ENCODE measurements at regions not wholly inside any gene's neighbourhood (a gene's known extent, or its start where the extent isn't known, plus 50 kb on each side); places are given as distances from the start of the nearest gene placed in this dataset.
A peak's percentile ranks its signal among the peaks of the same experiment; 100 is the strongest.

GRCh38 chr12:87661786-87662377, 367.3 kb downstream of the C12orf50 start:
- DNase-seq (ENCODE audit: low spot score) = no peak
- H3K36me3 Mint-ChIP-seq (ENCODE audit: low read depth) = no peaks in the 10 kb centered on the region
- no peaks in the 10 kb centered on the region for H3K9me3 Mint-ChIP-seq
- peak overlapping the region; percentile 40 for H3K4me3 Mint-ChIP-seq
- H3K27ac Mint-ChIP-seq = no peak overlapping the region
- H3K27me3 Mint-ChIP-seq (ENCODE audit: low read depth) = no peaks in the 10 kb centered on the region
- no peaks in the 10 kb centered on the region for H3K4me1 Mint-ChIP-seq (ENCODE audit: low read depth)

GRCh38 chr12:87660987-87661774, 368.0 kb downstream of the C12orf50 start:
- no peaks in the 10 kb centered on the region for H3K36me3 Mint-ChIP-seq (ENCODE audit: low read depth)
- H3K27ac Mint-ChIP-seq = no peak overlapping the region
- H3K9me3 Mint-ChIP-seq = no peaks in the 10 kb centered on the region
- no peaks in the 10 kb centered on the region for H3K27me3 Mint-ChIP-seq (ENCODE audit: low read depth)
- DNase-seq (ENCODE audit: low spot score) = no peak
- H3K4me1 Mint-ChIP-seq (ENCODE audit: low read depth) = no peaks in the 10 kb centered on the region
- H3K4me3 Mint-ChIP-seq = no peak overlapping the region

- no peak for DNase-seq (ENCODE audit: low spot score)
- no peaks in the 10 kb centered on the region for H3K27me3 Mint-ChIP-seq (ENCODE audit: low read depth)
- H3K4me1 Mint-ChIP-seq (ENCODE audit: low read depth) = no peaks in the 10 kb centered on the region
- H3K36me3 Mint-ChIP-seq (ENCODE audit: low read depth) = no peaks in the 10 kb centered on the region
- H3K9me3 Mint-ChIP-seq = no peaks in the 10 kb centered on the region
- H3K27ac Mint-ChIP-seq = no peak overlapping the region
- H3K4me3 Mint-ChIP-seq = no peak overlapping the region
These were observed 368.9 kb downstream of the C12orf50 start for GRCh38 chr12:87660291-87660690.

- no peak overlapping the region for H3K27ac Mint-ChIP-seq
- H3K4me3 Mint-ChIP-seq = no peak overlapping the region
- no peaks in the 10 kb centered on the region for H3K27me3 Mint-ChIP-seq (ENCODE audit: low read depth)
- no peaks in the 10 kb centered on the region for H3K36me3 Mint-ChIP-seq (ENCODE audit: low read depth)
- no peak for DNase-seq (ENCODE audit: low spot score)
- no peaks in the 10 kb centered on the region for H3K9me3 Mint-ChIP-seq
- H3K4me1 Mint-ChIP-seq (ENCODE audit: low read depth) = no peaks in the 10 kb centered on the region
These were observed 372.9 kb downstream of the C12orf50 start for GRCh38 chr12:87656311-87656710.

GRCh38 chr12:87651670-87652425, 377.4 kb downstream of the C12orf50 start:
- no peak for DNase-seq (ENCODE audit: low spot score)
- Mint-ChIP-seq H3K27ac (no peak overlapping the region), H3K9me3 (no peaks in the 10 kb centered on the region), H3K4me3 (no peak overlapping the region), H3K36me3 (ENCODE audit: low read depth) (no peaks in the 10 kb centered on the region), H3K4me1 (ENCODE audit: low read depth) (no peaks in the 10 kb centered on the region), H3K27me3 (ENCODE audit: low read depth) (no peaks in the 10 kb centered on the region)

- Mint-ChIP-seq H3K4me3 (no peak overlapping the region), H3K27ac (no peak overlapping the region), H3K4me1 (ENCODE audit: low read depth) (no peaks in the 10 kb centered on the region), H3K9me3 (no peaks in the 10 kb centered on the region), H3K27me3 (ENCODE audit: low read depth) (no peaks in the 10 kb centered on the region), H3K36me3 (ENCODE audit: low read depth) (no peaks in the 10 kb centered on the region)
- DNase-seq (ENCODE audit: low spot score) = no peak
These were observed 387.0 kb downstream of the C12orf50 start for GRCh38 chr12:87642245-87642644.

- H3K4me1 Mint-ChIP-seq (ENCODE audit: low read depth) = no peaks in the 10 kb centered on the region
- no peak for DNase-seq (ENCODE audit: low spot score)
- H3K4me3 Mint-ChIP-seq = no peak overlapping the region
- H3K27me3 Mint-ChIP-seq (ENCODE audit: low read depth) = no peaks in the 10 kb centered on the region
- H3K9me3 Mint-ChIP-seq = no peaks in the 10 kb centered on the region
- no peaks in the 10 kb centered on the region for H3K36me3 Mint-ChIP-seq (ENCODE audit: low read depth)
- H3K27ac Mint-ChIP-seq = no peak overlapping the region
These were observed 411.0 kb downstream of the C12orf50 start for GRCh38 chr12:87618199-87618598.

GRCh38 chr12:87612996-87613395, 416.2 kb downstream of the C12orf50 start:
- no peaks in the 10 kb centered on the region for H3K9me3 Mint-ChIP-seq
- DNase-seq (ENCODE audit: low spot score) = no peak
- H3K27ac Mint-ChIP-seq = no peak overlapping the region
- no peaks in the 10 kb centered on the region for H3K4me1 Mint-ChIP-seq (ENCODE audit: low read depth)
- no peaks in the 10 kb centered on the region for H3K27me3 Mint-ChIP-seq (ENCODE audit: low read depth)
- no peak overlapping the region for H3K4me3 Mint-ChIP-seq
- no peaks in the 10 kb centered on the region for H3K36me3 Mint-ChIP-seq (ENCODE audit: low read depth)

- Mint-ChIP-seq H3K9me3 (peaks cover 5% of the 10 kb centered on the region), H3K36me3 (ENCODE audit: low read depth) (no peaks in the 10 kb centered on the region), H3K4me1 (ENCODE audit: low read depth) (no peaks in the 10 kb centered on the region), H3K27ac (no peak overlapping the region), H3K4me3 (no peak overlapping the region), H3K27me3 (ENCODE audit: low read depth) (no peaks in the 10 kb centered on the region)
- no peak for DNase-seq (ENCODE audit: low spot score)
These were observed 420.9 kb downstream of the C12orf50 start for GRCh38 chr12:87608321-87608720.

- Mint-ChIP-seq H3K27ac (no peak overlapping the region), H3K4me1 (ENCODE audit: low read depth) (no peaks in the 10 kb centered on the region), H3K36me3 (ENCODE audit: low read depth) (no peaks in the 10 kb centered on the region), H3K4me3 (no peak overlapping the region), H3K9me3 (peaks cover 5% of the 10 kb centered on the region), H3K27me3 (ENCODE audit: low read depth) (no peaks in the 10 kb centered on the region)
- no peak for DNase-seq (ENCODE audit: low spot score)
These were observed 425.5 kb downstream of the C12orf50 start for GRCh38 chr12:87603727-87604126.

- Mint-ChIP-seq H3K9me3 (peaks cover 8% of the 10 kb centered on the region), H3K4me3 (no peak overlapping the region), H3K27ac (no peak overlapping the region), H3K36me3 (ENCODE audit: low read depth) (no peaks in the 10 kb centered on the region), H3K4me1 (ENCODE audit: low read depth) (no peaks in the 10 kb centered on the region), H3K27me3 (ENCODE audit: low read depth) (no peaks in the 10 kb centered on the region)
- no peak for DNase-seq (ENCODE audit: low spot score)
These were observed 429.7 kb downstream of the C12orf50 start for GRCh38 chr12:87599459-87599858.

- H3K36me3 Mint-ChIP-seq (ENCODE audit: low read depth) = no peaks in the 10 kb centered on the region
- H3K4me1 Mint-ChIP-seq (ENCODE audit: low read depth) = no peaks in the 10 kb centered on the region
- H3K4me3 Mint-ChIP-seq = no peak overlapping the region
- DNase-seq (ENCODE audit: low spot score) = no peak
- H3K27ac Mint-ChIP-seq = no peak overlapping the region
- H3K27me3 Mint-ChIP-seq (ENCODE audit: low read depth) = no peaks in the 10 kb centered on the region
- peaks cover 4% of the 10 kb centered on the region for H3K9me3 Mint-ChIP-seq
These were observed 432.1 kb downstream of the C12orf50 start for GRCh38 chr12:87597114-87597513.

- H3K27ac Mint-ChIP-seq = no peak overlapping the region
These were observed 432.6 kb downstream of the C12orf50 start for GRCh38 chr12:87596636-87597035.

GRCh38 chr12:87596134-87596533, 433.1 kb downstream of the C12orf50 start:
- H3K27me3 Mint-ChIP-seq (ENCODE audit: low read depth) = no peaks in the 10 kb centered on the region
- no peak for DNase-seq (ENCODE audit: low spot score)
- no peaks in the 10 kb centered on the region for H3K4me1 Mint-ChIP-seq (ENCODE audit: low read depth)
- no peaks in the 10 kb centered on the region for H3K36me3 Mint-ChIP-seq (ENCODE audit: low read depth)
- H3K9me3 Mint-ChIP-seq = peaks cover 4% of the 10 kb centered on the region
- H3K27ac Mint-ChIP-seq = no peak overlapping the region
- H3K4me3 Mint-ChIP-seq = no peak overlapping the region

More at GRCh38 chr12:87596636-87597035, 432.6 kb downstream of the C12orf50 start:
- H3K36me3 Mint-ChIP-seq (ENCODE audit: low read depth) = no peaks in the 10 kb centered on the region
- DNase-seq (ENCODE audit: low spot score) = no peak
- peaks cover 4% of the 10 kb centered on the region for H3K9me3 Mint-ChIP-seq
- H3K4me1 Mint-ChIP-seq (ENCODE audit: low read depth) = no peaks in the 10 kb centered on the region
- H3K27me3 Mint-ChIP-seq (ENCODE audit: low read depth) = no peaks in the 10 kb centered on the region
- H3K4me3 Mint-ChIP-seq = no peak overlapping the region

Data from T-helper 2 cell treated with Interferon-gamma antibody and Interleukin-4, amounts not matched to agents 5 μg/mL and 100 μg/mL, for 36 hours (primary cell).